ENCODE measurements at regions not wholly inside any gene's neighbourhood (a gene's known extent, or its start where the extent isn't known, plus 50 kb on each side); places are given as distances from the start of the nearest gene placed in this dataset.

DNA sequence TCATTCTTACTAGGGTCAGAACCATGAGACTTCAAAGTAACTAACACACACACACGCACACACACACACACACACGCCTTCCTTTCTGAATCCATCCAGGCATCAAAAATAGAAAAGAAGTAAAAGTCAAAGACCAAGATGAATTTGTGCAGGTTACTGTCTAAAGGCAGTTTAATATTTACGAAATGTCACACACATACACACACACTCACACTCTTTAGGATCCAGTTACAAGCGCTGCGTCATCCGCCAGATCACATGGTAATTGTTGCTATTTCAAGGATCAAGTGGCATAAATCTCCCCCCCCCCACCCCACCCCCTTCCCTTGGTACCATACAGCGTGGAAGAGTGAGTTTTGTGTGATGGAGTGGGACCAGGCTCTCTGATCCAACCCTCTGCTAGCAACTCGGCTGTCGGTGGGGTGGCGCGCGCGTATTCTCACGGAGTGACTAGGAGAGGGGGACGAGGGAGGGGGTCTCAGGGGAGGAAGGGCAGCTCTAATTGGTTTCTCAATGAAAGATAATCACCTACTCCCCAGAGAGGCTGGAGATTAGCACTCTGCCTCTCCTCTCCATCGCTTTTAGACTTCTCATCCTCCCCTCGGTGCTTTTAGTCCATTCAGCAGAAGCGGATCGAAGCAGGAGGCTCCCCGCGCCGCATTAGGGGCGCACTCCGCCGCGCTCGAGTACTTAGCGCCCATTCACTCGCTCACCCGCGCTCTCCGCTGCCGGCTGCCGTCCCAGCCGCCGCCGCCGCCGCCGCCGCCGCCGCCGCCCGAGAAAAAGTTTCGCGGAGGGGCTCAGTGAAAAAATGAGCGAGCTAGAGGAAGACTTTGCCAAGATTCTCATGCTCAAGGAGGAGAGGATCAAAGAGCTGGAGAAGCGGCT lies 83.5 kb upstream of the PRKG1 start:
- peak; percentile 50 for ATAC-seq
- Histone ChIP-seq H3K9me2 (replicated peaks; ENCODE audit: low read length) (no peaks in the 10 kb centered on the region), H3K9ac (ENCODE audit: low read length) (peak overlapping the region; percentile 1; the same call in 1 of the 2 replicates), H3K4me3 (ENCODE audit: low read length) (peak overlapping the region; percentile 71), H3K36me3 (ENCODE audit: low read depth, low read length) (no peaks in the 10 kb centered on the region), H4K20me1 (ENCODE audit: low read length) (no peaks in the 10 kb centered on the region), H3K27ac (ENCODE audit: low read length) (no peak overlapping the region), H3K27me3 (ENCODE audit: low read length) (peaks cover 54% of the 10 kb centered on the region), H3K79me2 (ENCODE audit: low read length) (no peaks in the 10 kb centered on the region), H3K4me2 (ENCODE audit: low read length) (peak overlapping the region; percentile 92), H3K4me1 (ENCODE audit: insufficient read depth, low read length) (peaks cover 18% of the 10 kb centered on the region), H2AFZ (ENCODE audit: low read length) (peak overlapping the region; percentile 87), H3K9me3 (ENCODE audit: low read length) (no peaks in the 10 kb centered on the region), H3F3A (ENCODE audit: low read length, unreplicated experiment) (no peaks in the 10 kb centered on the region)
- no TSS peak for BruUV-seq (replicated peaks)
- DNase-seq, result peak; percentile 87
- peak; percentile 80 for TF ChIP-seq EZH2phosphoT487 (IDR thresholded peaks at IDR 0.05; ENCODE audit: borderline replicate concordance, low read length)
- TF ChIP-seq, protein P1, sequence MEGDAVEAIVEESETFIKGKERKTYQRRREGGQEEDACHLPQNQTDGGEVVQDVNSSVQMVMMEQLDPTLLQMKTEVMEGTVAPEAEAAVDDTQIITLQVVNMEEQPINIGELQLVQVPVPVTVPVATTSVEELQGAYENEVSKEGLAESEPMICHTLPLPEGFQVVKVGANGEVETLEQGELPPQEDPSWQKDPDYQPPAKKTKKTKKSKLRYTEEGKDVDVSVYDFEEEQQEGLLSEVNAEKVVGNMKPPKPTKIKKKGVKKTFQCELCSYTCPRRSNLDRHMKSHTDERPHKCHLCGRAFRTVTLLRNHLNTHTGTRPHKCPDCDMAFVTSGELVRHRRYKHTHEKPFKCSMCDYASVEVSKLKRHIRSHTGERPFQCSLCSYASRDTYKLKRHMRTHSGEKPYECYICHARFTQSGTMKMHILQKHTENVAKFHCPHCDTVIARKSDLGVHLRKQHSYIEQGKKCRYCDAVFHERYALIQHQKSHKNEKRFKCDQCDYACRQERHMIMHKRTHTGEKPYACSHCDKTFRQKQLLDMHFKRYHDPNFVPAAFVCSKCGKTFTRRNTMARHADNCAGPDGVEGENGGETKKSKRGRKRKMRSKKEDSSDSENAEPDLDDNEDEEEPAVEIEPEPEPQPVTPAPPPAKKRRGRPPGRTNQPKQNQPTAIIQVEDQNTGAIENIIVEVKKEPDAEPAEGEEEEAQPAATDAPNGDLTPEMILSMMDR (conservative IDR thresholded peaks at IDR 0.05; ENCODE audit: low read depth, low read length), result no peak
- TF ChIP-seq EZH2 (IDR thresholded peaks at IDR 0.05; ENCODE audit: low read length, unreplicated experiment), result peak; percentile 95
- ChIA-PET POLR2A (ENCODE audit: unreplicated experiment) (no interaction called here), CTCF (no interaction called here)
- intact Hi-C loops (cut with micrococcal nuclease), result no loop called here

GRCh38 chr10:50991456-50992355 lies 82.6 kb upstream of the PRKG1 start:
- Histone ChIP-seq H3K9ac (ENCODE audit: low read length) (peak overlapping the region; percentile 1; the same call in 1 of the 2 replicates), H3K4me1 (ENCODE audit: insufficient read depth, low read length) (peaks cover 18% of the 10 kb centered on the region), H3K4me2 (ENCODE audit: low read length) (peak overlapping the region; percentile 92), H3K9me3 (ENCODE audit: low read length) (no peaks in the 10 kb centered on the region), H3K4me3 (ENCODE audit: low read length) (peak overlapping the region; percentile 71), H3K27ac (ENCODE audit: low read length) (no peak overlapping the region), H3K36me3 (ENCODE audit: low read depth, low read length) (no peaks in the 10 kb centered on the region), H3K79me2 (ENCODE audit: low read length) (no peaks in the 10 kb centered on the region), H4K20me1 (ENCODE audit: low read length) (no peaks in the 10 kb centered on the region), H3F3A (ENCODE audit: low read length, unreplicated experiment) (no peaks in the 10 kb centered on the region), H2AFZ (ENCODE audit: low read length) (peak overlapping the region; percentile 87), H3K9me2 (replicated peaks; ENCODE audit: low read length) (no peaks in the 10 kb centered on the region), H3K27me3 (ENCODE audit: low read length) (peaks cover 61% of the 10 kb centered on the region)
- ATAC-seq (peak; percentile 12), DNase-seq (no peak)
- TF ChIP-seq EZH2 (IDR thresholded peaks at IDR 0.05; ENCODE audit: low read length, unreplicated experiment) (peak; percentile 55), EZH2phosphoT487 (IDR thresholded peaks at IDR 0.05; ENCODE audit: borderline replicate concordance, low read length) (no peak; the same call in 1 of the 2 replicates)
- TF ChIP-seq, protein P1 (conservative IDR thresholded peaks at IDR 0.05; ENCODE audit: low read depth, low read length), result no peak
- intact Hi-C loops (cut with micrococcal nuclease), result no loop called here
- ChIA-PET POLR2A (ENCODE audit: unreplicated experiment) (no interaction called here), CTCF (no interaction called here)
- BruUV-seq (replicated peaks), result no TSS peak

Data from PC-3 (cell line).